K562 (cell line): ENCODE measurements at regions not wholly inside any gene's neighbourhood (a gene's known extent, or its start where the extent isn't known, plus 50 kb on each side); places are given as distances from the start of the nearest gene placed in this dataset.

Source experiments
- CTCF ChIP-seq, 3 experiments: IDR thresholded peaks in 2 of 3; conservative IDR thresholded peaks in 1 of 3; 2 replicates each; pipeline ENCODE4 v1.5.1; 2011 to 2012; ENCODE audit warnings: low read length in 3 of 3, mild to moderate bottlenecking in 3 of 3, control low read depth in 2 of 3, improper control_type of control experiment in 1 of 3, inconsistent platforms in 1 of 3, low read depth in 1 of 3, mixed read lengths in 1 of 3, moderate library complexity in 1 of 3; ENCODE audit not compliant: insufficient read depth in 2 of 3
- FOS ChIP-seq: IDR thresholded peaks from 3 replicates; pipeline ENCODE4 v1.6.1; 2011; ENCODE audit not compliant: insufficient read length; ENCODE audit errors: extremely low read depth
- PKNOX1 ChIP-seq: fragments of 450-650 bp; IDR thresholded peaks from 2 replicates; pipeline ENCODE4 v1.6.1; 2016
- POLR2A ChIP-seq: fragments of 450-650 bp; conservative IDR thresholded peaks from 2 replicates; pipeline ENCODE4 v1.6.1; 2016
- POLR2AphosphoS5 ChIP-seq: IDR thresholded peaks from 2 replicates; pipeline ENCODE4 v1.6.1; 2011; ENCODE audit warnings: mild to moderate bottlenecking, low read depth, low read length, moderate library complexity; ENCODE audit not compliant: control insufficient read depth, insufficient read depth
- SAFB ChIP-seq: fragments of 200-400 bp; formaldehyde crosslinking; IDR thresholded peaks from 2 replicates; pipeline ENCODE4 v1.6.1; 2017; ENCODE audit warnings: low read depth, low read length, borderline replicate concordance

GRCh38 chr3:194056731-194057415 lies 79.1 kb upstream of the HES1 start:
- no peak for TF ChIP-seq POLR2A
- no peak for TF ChIP-seq CTCF (IDR thresholded peaks at IDR 0.05 in 2 of 3, conservative IDR thresholded peaks at IDR 0.05 in 1 of 3; ENCODE audit: insufficient read depth in 2 of 3, low read depth in 1 of 3, low read length in 3 of 3)
- no peak for TF ChIP-seq POLR2AphosphoS5
- no peak for TF ChIP-seq SAFB
- TF ChIP-seq FOS: no peak
- no peak for TF ChIP-seq PKNOX1
